ENCODE measurements at regions not wholly inside any gene's neighbourhood (a gene's known extent, or its start where the extent isn't known, plus 50 kb on each side); places are given as distances from the start of the nearest gene placed in this dataset.

DNA sequence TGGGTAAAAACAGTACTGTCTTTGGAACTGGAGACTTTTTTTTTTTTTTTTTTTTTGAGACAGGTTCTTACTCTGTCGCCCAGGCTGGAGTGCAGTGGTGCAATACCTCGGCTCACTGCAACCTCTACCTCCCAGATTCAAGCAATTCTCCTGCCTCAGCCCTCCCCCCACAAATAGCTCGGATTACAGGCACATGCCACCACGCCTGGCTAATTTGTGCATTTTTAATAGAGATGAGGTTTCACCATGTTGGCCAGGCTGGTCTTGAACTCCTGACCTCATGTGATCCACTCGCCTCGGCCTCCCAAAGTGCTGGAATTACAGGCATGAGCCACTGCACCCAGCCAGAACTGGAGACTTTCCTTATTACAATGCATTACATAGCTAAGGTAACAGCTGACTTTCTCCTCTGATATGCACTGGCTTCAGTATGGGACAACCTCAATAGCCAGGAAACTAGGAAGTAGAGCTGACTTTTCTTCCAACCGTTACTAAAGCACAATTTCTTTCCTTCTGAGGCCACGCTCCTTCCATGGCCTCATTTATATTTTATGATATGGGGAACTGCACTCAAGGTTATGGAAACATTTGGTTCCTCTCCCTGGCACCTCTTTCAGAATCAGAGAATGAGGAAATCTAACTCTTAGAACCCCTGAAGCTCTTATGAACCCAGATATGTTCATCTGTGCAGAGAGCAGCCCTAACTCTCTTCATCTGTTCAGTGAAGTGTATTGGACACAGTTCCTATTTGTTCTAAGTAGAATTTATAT is 53.5 kb upstream of the FAM9B start:
- no peaks in the 10 kb centered on the region for H3K4me1 ChIP-seq
- no peaks in the 10 kb centered on the region for H3K27me3 ChIP-seq
- no peak for DNase-seq (ENCODE audit: low spot score in 2 of 2)
- H3K4me3 ChIP-seq: no peak overlapping the region
- H3K36me3 ChIP-seq: no peaks in the 10 kb centered on the region
- WGBS, 2 donors: 69 to 89% methylated on average over 5 to 8 of the region's 8 CpGs
- no peaks in the 10 kb centered on the region for H3K9me3 ChIP-seq
- TF ChIP-seq, protein P1, sequence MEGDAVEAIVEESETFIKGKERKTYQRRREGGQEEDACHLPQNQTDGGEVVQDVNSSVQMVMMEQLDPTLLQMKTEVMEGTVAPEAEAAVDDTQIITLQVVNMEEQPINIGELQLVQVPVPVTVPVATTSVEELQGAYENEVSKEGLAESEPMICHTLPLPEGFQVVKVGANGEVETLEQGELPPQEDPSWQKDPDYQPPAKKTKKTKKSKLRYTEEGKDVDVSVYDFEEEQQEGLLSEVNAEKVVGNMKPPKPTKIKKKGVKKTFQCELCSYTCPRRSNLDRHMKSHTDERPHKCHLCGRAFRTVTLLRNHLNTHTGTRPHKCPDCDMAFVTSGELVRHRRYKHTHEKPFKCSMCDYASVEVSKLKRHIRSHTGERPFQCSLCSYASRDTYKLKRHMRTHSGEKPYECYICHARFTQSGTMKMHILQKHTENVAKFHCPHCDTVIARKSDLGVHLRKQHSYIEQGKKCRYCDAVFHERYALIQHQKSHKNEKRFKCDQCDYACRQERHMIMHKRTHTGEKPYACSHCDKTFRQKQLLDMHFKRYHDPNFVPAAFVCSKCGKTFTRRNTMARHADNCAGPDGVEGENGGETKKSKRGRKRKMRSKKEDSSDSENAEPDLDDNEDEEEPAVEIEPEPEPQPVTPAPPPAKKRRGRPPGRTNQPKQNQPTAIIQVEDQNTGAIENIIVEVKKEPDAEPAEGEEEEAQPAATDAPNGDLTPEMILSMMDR (IDR thresholded peaks at IDR 0.05): no peak
- no peak for TF ChIP-seq EP300 (IDR thresholded peaks at IDR 0.05)
- no peak for TF ChIP-seq POLR2A (IDR thresholded peaks at IDR 0.05)
- no peak overlapping the region for H3K27ac ChIP-seq

DNA sequence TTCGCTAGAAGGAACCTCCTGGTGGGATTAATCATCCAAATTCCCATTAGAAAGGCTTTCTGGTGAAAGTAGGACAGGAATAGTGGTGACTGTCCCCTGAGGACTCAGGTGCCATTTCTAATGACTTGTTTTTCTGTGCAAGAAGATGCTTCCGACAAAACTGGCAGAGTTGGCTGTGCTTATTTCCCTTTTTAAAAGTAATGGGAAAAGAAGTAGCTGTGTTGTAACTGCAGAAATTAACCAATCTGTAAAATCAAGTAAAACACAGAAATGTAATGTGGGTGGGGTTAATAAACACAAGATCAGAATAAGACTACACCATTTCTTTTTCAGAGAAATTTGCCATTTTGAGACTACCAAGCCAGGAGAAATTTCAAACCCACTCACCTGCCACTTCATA is 55.0 kb upstream of the FAM9B start:
- 85 to 88% methylated on average over 2 of the region's 2 CpGs for WGBS, 2 donors
- no peaks in the 10 kb centered on the region for H3K4me1 ChIP-seq
- TF ChIP-seq, protein P1 (IDR thresholded peaks at IDR 0.05): no peak
- TF ChIP-seq EP300 (IDR thresholded peaks at IDR 0.05): no peak
- no peak for TF ChIP-seq POLR2A (IDR thresholded peaks at IDR 0.05)
- H3K27ac ChIP-seq: no peak overlapping the region
- no peaks in the 10 kb centered on the region for H3K36me3 ChIP-seq
- H3K4me3 ChIP-seq: no peak overlapping the region
- DNase-seq (ENCODE audit: low spot score in 2 of 2): no peak
- H3K9me3 ChIP-seq: no peaks in the 10 kb centered on the region
- H3K27me3 ChIP-seq: no peaks in the 10 kb centered on the region

GRCh38 chrX:9090766-9091165 is 56.8 kb upstream of the FAM9B start:
- no peak for DNase-seq (ENCODE audit: low spot score in 2 of 2)
- Histone ChIP-seq H3K4me1 (no peaks in the 10 kb centered on the region), H3K27me3 (no peaks in the 10 kb centered on the region), H3K36me3 (no peaks in the 10 kb centered on the region), H3K27ac (no peak overlapping the region), H3K4me3 (no peak overlapping the region), H3K9me3 (peaks cover 0 to 5% (median 0%) of the 10 kb centered on the region in 4 donors)
- WGBS, 2 donors: 81 to 100% methylated on average over 1 of the region's 1 CpG
- TF ChIP-seq POLR2A (IDR thresholded peaks at IDR 0.05) (no peak), EP300 (IDR thresholded peaks at IDR 0.05) (no peak)
- TF ChIP-seq, protein P1 (IDR thresholded peaks at IDR 0.05): no peak

DNA sequence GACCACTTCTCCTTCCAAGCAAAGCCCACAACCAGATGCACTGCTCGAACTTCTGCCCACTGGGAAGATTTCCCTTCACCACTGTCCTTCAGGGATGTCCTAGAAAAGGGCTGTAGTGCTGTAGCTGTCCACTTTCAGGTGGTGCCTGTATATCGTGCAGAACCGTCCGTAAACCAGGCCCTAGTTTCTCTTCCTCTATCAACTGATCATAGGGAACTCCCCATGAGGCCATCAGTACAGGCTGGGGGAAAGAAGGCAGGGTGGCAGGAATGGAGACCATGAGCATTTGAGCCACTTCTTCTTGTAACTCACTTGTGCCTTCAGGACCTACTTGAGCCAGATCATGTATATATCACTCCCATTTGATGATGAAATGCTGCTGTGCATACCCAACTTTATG is 57.3 kb upstream of the FAM9B start:
- no peaks in the 10 kb centered on the region for H3K4me1 ChIP-seq
- no peak overlapping the region for H3K4me3 ChIP-seq
- H3K9me3 ChIP-seq: peaks cover 0 to 5% (median 0%) of the 10 kb centered on the region in 4 donors
- no peaks in the 10 kb centered on the region for H3K27me3 ChIP-seq
- no peaks in the 10 kb centered on the region for H3K36me3 ChIP-seq
- H3K27ac ChIP-seq: no peak overlapping the region
- WGBS, 2 donors: 69 to 72% methylated on average over 4 of the region's 4 CpGs
- DNase-seq (ENCODE audit: low spot score in 2 of 2): no peak
- TF ChIP-seq EP300 (IDR thresholded peaks at IDR 0.05): no peak
- no peak for TF ChIP-seq POLR2A (IDR thresholded peaks at IDR 0.05)
- TF ChIP-seq, protein P1 (IDR thresholded peaks at IDR 0.05): no peak

GRCh38 chrX:9102956-9103355 is 69.0 kb upstream of the FAM9B start:
- no peaks in the 10 kb centered on the region for H3K4me1 ChIP-seq
- no peaks in the 10 kb centered on the region for H3K27me3 ChIP-seq
- no peak overlapping the region for H3K27ac ChIP-seq
- no peaks in the 10 kb centered on the region for H3K36me3 ChIP-seq
- TF ChIP-seq POLR2A (IDR thresholded peaks at IDR 0.05): no peak
- TF ChIP-seq, protein P1 (IDR thresholded peaks at IDR 0.05): no peak
- TF ChIP-seq EP300 (IDR thresholded peaks at IDR 0.05): no peak
- 41 to 50% methylated on average over 4 of the region's 4 CpGs for WGBS, 2 donors
- DNase-seq (ENCODE audit: low spot score in 2 of 2): no peak
- no peaks in the 10 kb centered on the region for H3K9me3 ChIP-seq
- H3K4me3 ChIP-seq: no peak overlapping the region
